Heart right ventricle (tissue), 16 donors: ENCODE measurements at regions not wholly inside any gene's neighbourhood (a gene's known extent, or its start where the extent isn't known, plus 50 kb on each side); places are given as distances from the start of the nearest gene placed in this dataset.
"Not testable (repeated sequence)": the region's sequence is repeated elsewhere in the genome, so short reads cannot be mapped to it uniquely, and the experiment has no call there.

Experiments used
- ATAC-seq, 8 donors: fragments of 200-7000 bp; cut with Tn5 transposase; one replicate each; pipeline ENCODE4 v1.9.1; 2020; ENCODE audit warnings: mild to moderate bottlenecking in 8 of 8, moderate library complexity in 8 of 8, moderate number of reproducible peaks in 1 of 8
- DNase-seq, 2 donors: peaks; one replicate each; pipeline ENCODE4 v3.0.0-alpha.2; 2020
- H3K27ac ChIP-seq, 10 donors: fragments of 200-600 bp; sonication (generic) in 2 of 10; one replicate each; pipeline versions ENCODE4 v1.5.0 to v1.8.0; 2020 to 2022; ENCODE audit warnings: mild to moderate bottlenecking in 3 of 10
- H3K27me3 ChIP-seq, 7 donors: fragments of 200-600 bp; one replicate each; pipeline ENCODE4 v1.8.0; 2021 to 2022; ENCODE audit warnings: mild to moderate bottlenecking in 2 of 7
- H3K36me3 ChIP-seq, 9 donors: fragments of 200-600 bp; sonication (generic) in 1 of 9; one replicate each; pipeline versions ENCODE4 v1.5.0 to v1.8.0; 2020 to 2022; ENCODE audit warnings: mild to moderate bottlenecking in 2 of 9
- H3K4me1 ChIP-seq, 9 donors: fragments of 200-600 bp; sonication (generic) in 1 of 9; one replicate each; pipeline versions ENCODE4 v1.5.0 to v1.8.0; 2020 to 2022; ENCODE audit warnings: mild to moderate bottlenecking in 4 of 9
- H3K4me3 ChIP-seq, 10 donors: fragments of 200-600 bp; sonication (generic) in 2 of 10; one replicate each; pipeline versions ENCODE4 v1.5.0 to v1.8.0; 2020 to 2022; ENCODE audit warnings: mild to moderate bottlenecking in 7 of 10, moderate library complexity in 2 of 10
- H3K9me3 ChIP-seq, 11 donors: fragments of 200-600 bp in 10 of 11; sonication (generic) in 2 of 11; one replicate each; pipeline versions ENCODE4 v1.5.0 to v1.8.0; 2013 to 2022; ENCODE audit warnings: mild to moderate bottlenecking in 2 of 11, control low read depth in 1 of 11, moderate library complexity in 1 of 11
- CTCF ChIP-seq, 9 donors: fragments of 200-600 bp; sonication (generic) in 2 of 9; IDR thresholded peaks; one replicate each; pipeline versions ENCODE4 v1.5.0 to v1.8.0; 2021 to 2022; ENCODE audit warnings: antibody characterized with exemption in 9 of 9, mild to moderate bottlenecking in 5 of 9, moderate library complexity in 1 of 9
- WGBS, 2 donors: extraction: QIAGEN DNeasy Blood & Tissue Kit; methylation state at CpG; one replicate each; pipeline ENCODE4 v1.1.7; 2013; ENCODE audit warnings: inconsistent platforms in 1 of 2; 5-methylcytosine and 5-hydroxymethylcytosine counted together
- intact Hi-C, 10 donors: fragments of 100-400 bp; cut with DNase I; formaldehyde crosslinking; loops; one replicate each; pipeline versions ENCODE4 v1.11.1 to v1.14.2; 2022
- donor health status: Arrhythmogenic right ventricular cardiomyopathy.
- donor health status: ischemic (EF 13 %, LVEDD 7.1; RV severe dilation, severe dysfunction).
- donor health status: healthy with polysubstance abuse.
- donor health status: DM: no; HTN: yes; CAD: no.
- donor health status: DM: no; HTN: no; CAD: no.
- donor health status: ischemic (EF 25% LVEDD 6.9; RV normal size, moderate dysfunction).
- donor health status: ischemic (EF 25% LVEDD 5.7; RV mildly dilated, moderate dysfunction).
- donor health status: healthy.
- donor health status: DM: yes; HTN: yes; CAD: no.
- donor health status: Ischemic cardiomyopathy.
- donor health status: ischemic (EF 35%, LVEDD 5.7; RV mildly dilated, moderate dysfunction).
- donor health status: nonischemic (EF 11% LVEDD 7.7; RV severe dilation, severe dysfunction).
- donor health status: DM: yes; HTN: yes; CAD: no.
- donor health status: PGD.
- donor health status: ischemic (EF 29% LVEDD 5.4; RV normal size, mild dysfunction).
- donor health status: nonischemic (EF 23%, LVEDD 6.1; RV moderate dilation, normal function).

- Histone ChIP-seq H3K9me3 (no peaks in the 10 kb centered on the region), H3K27ac (no peak overlapping the region), H3K4me1 (peaks cover 0 to 3% (median 0%) of the 10 kb centered on the region in 9 donors), H3K27me3 (peaks cover 0 to 18% (median 0%) of the 10 kb centered on the region in 7 donors), H3K36me3 (no peaks in the 10 kb centered on the region), H3K4me3 (no peak overlapping the region)
- no peak for TF ChIP-seq CTCF (IDR thresholded peaks at IDR 0.05)
- WGBS, 2 donors: 83 to 87% methylated on average over 8 of the region's 8 CpGs
- DNase-seq (no peak), ATAC-seq (no peak)
- intact Hi-C loops: no loop called here
Measured at GRCh38 chr3:71927505-71928066, 142.6 kb upstream of the PROK2 start.

GRCh38 chr3:71926616-71927015, 141.7 kb upstream of the PROK2 start:
- DNase-seq (no peak), ATAC-seq (no peak)
- Histone ChIP-seq H3K9me3 (no peaks in the 10 kb centered on the region), H3K4me3 (no peak overlapping the region), H3K4me1 (peaks cover 0 to 3% (median 0%) of the 10 kb centered on the region in 9 donors), H3K36me3 (no peaks in the 10 kb centered on the region), H3K27ac (no peak overlapping the region), H3K27me3 (peaks cover 0 to 18% (median 0%) of the 10 kb centered on the region in 7 donors)
- TF ChIP-seq CTCF (IDR thresholded peaks at IDR 0.05): no peak
- intact Hi-C loops: no loop called here
- 75 to 78% methylated on average over 5 of the region's 5 CpGs for WGBS, 2 donors

GRCh38 chr3:71926262-71926600, 141.3 kb upstream of the PROK2 start:
- Histone ChIP-seq H3K4me1 (peaks cover 0 to 3% (median 0%) of the 10 kb centered on the region in 9 donors), H3K36me3 (no peaks in the 10 kb centered on the region), H3K27ac (no peak overlapping the region), H3K4me3 (no peak overlapping the region), H3K9me3 (no peaks in the 10 kb centered on the region), H3K27me3 (peaks cover 0 to 22% (median 0%) of the 10 kb centered on the region in 7 donors)
- intact Hi-C loops: no loop called here
- no peak for DNase-seq
- no peak for ATAC-seq
- 41 to 50% methylated on average over 2 of the region's 2 CpGs for WGBS, 2 donors
- TF ChIP-seq CTCF (IDR thresholded peaks at IDR 0.05): peak in 4 of 9 donors; percentile 9 to 24 (median 15)

- H3K4me1 ChIP-seq, DNase-seq, H3K9me3 ChIP-seq, intact Hi-C loops, ATAC-seq, H3K27ac ChIP-seq, H3K4me3 ChIP-seq, H3K36me3 ChIP-seq: not testable (repeated sequence)
- WGBS, 2 donors: 79 to 85% methylated on average over 12 of the region's 13 CpGs
- peaks cover 0 to 28% (median 0%) of the 10 kb centered on the region in 7 donors for H3K27me3 ChIP-seq
Measured at GRCh38 chr3:71925511-71926261, 140.7 kb upstream of the PROK2 start.

GRCh38 chr3:71924721-71925120, 139.8 kb upstream of the PROK2 start:
- Histone ChIP-seq H3K9me3 (no peaks in the 10 kb centered on the region), H3K27ac (no peak overlapping the region), H3K4me3 (no peak overlapping the region), H3K27me3 (peaks cover 0 to 37% (median 0%) of the 10 kb centered on the region in 7 donors), H3K4me1 (no peaks in the 10 kb centered on the region), H3K36me3 (no peaks in the 10 kb centered on the region)
- no peak for DNase-seq
- intact Hi-C loops: no loop called here
- 89 to 92% methylated on average over 2 of the region's 2 CpGs for WGBS, 2 donors
- no peak for ATAC-seq
- no peak for TF ChIP-seq CTCF (IDR thresholded peaks at IDR 0.05)
